ENCODE measurements at regions not wholly inside any gene's neighbourhood (a gene's known extent, or its start where the extent isn't known, plus 50 kb on each side); places are given as distances from the start of the nearest gene placed in this dataset.

- Histone ChIP-seq H3K9me2 (no peaks in the 10 kb centered on the region), H2AFZ (ENCODE audit: low read depth) (no peak overlapping the region), H3K4me3 (ENCODE audit: low read depth in 2 of 2, low read length in 1 of 2) (no peak overlapping the region), H3K79me2 (ENCODE audit: insufficient read depth) (no peaks in the 10 kb centered on the region), H3K9me3 (no peaks in the 10 kb centered on the region), H3K4me2 (no peak overlapping the region), H3K27me3 (ENCODE audit: insufficient read depth) (no peaks in the 10 kb centered on the region), H3K9ac (no peak overlapping the region), H3K27ac (ENCODE audit: low read depth in 2 of 2, low read length in 1 of 2) (no peak overlapping the region), H4K20me1 (ENCODE audit: insufficient read depth) (no peaks in the 10 kb centered on the region), H3F3A (replicated peaks; ENCODE audit: insufficient read depth) (no peaks in the 10 kb centered on the region), H3K36me3 (replicated peaks in 1 of 2; ENCODE audit: control insufficient read depth in 1 of 2, insufficient read depth in 2 of 2, low read length in 1 of 2) (no peaks in the 10 kb centered on the region), H3K4me1 (ENCODE audit: control insufficient read depth in 1 of 2, insufficient read depth in 2 of 2, low read depth in 1 of 2, low read length in 1 of 2) (peaks cover 5 to 22% of the 10 kb centered on the region in 2 experiments; a peak in 2 of 4 replicates)
- 91% methylated on average over 5 of the region's 5 CpGs for WGBS (ENCODE audit: low lambda C conversion rate)
- no peak for DNase-seq
- ChIA-PET POLR2A (no interaction called here), CTCF (no interaction called here)
- no peak for TF ChIP-seq MXI1 (IDR thresholded peaks at IDR 0.05; ENCODE audit: low read depth, low read length)
Observed at GRCh38 chr16:73234496-73234895, 186.6 kb upstream of the ZFHX3 start.

- Histone ChIP-seq H2AFZ (ENCODE audit: low read depth) (no peak overlapping the region), H3K9me2 (no peaks in the 10 kb centered on the region), H3K9ac (no peak overlapping the region), H3K4me3 (ENCODE audit: low read depth in 2 of 2, low read length in 1 of 2) (no peak overlapping the region), H3K27ac (ENCODE audit: low read depth in 2 of 2, low read length in 1 of 2) (no peak overlapping the region), H3K79me2 (ENCODE audit: insufficient read depth) (no peaks in the 10 kb centered on the region), H3K27me3 (ENCODE audit: insufficient read depth) (no peaks in the 10 kb centered on the region), H4K20me1 (ENCODE audit: insufficient read depth) (no peaks in the 10 kb centered on the region), H3K4me2 (no peak overlapping the region), H3K9me3 (no peaks in the 10 kb centered on the region), H3F3A (replicated peaks; ENCODE audit: insufficient read depth) (no peaks in the 10 kb centered on the region), H3K4me1 (ENCODE audit: control insufficient read depth in 1 of 2, insufficient read depth in 2 of 2, low read depth in 1 of 2, low read length in 1 of 2) (peaks cover 5 to 22% of the 10 kb centered on the region in 2 experiments; a peak in 2 of 4 replicates), H3K36me3 (replicated peaks in 1 of 2; ENCODE audit: control insufficient read depth in 1 of 2, insufficient read depth in 2 of 2, low read length in 1 of 2) (no peaks in the 10 kb centered on the region)
- WGBS (ENCODE audit: low lambda C conversion rate), result 94% methylated on average over 11 of the region's 11 CpGs
- ChIA-PET POLR2A (no interaction called here), CTCF (interaction anchor here (0.9 to 1.3 kb wide), 2 partner anchors 158 to 648 kb away, joined by 3 read pairs; no protein-coding TSS in a partner anchor)
- DNase-seq, result no peak
- TF ChIP-seq RFX5 (IDR thresholded peaks at IDR 0.05; ENCODE audit: low read length), result no peak
- TF ChIP-seq TEAD4 (IDR thresholded peaks at IDR 0.05; ENCODE audit: borderline replicate concordance, insufficient read depth), result no peak
Observed at GRCh38 chr16:73233846-73234424, 186.0 kb upstream of the ZFHX3 start.

GRCh38 chr16:73233329-73233765 is 185.4 kb upstream of the ZFHX3 start:
- Histone ChIP-seq H3K27ac (ENCODE audit: low read depth in 2 of 2, low read length in 1 of 2) (no peak overlapping the region), H3K79me2 (ENCODE audit: insufficient read depth) (no peaks in the 10 kb centered on the region), H2AFZ (ENCODE audit: low read depth) (0 out of 2 replicates have a peak overlapping the region, but pooled peaks have one; percentile 70), H3K27me3 (ENCODE audit: insufficient read depth) (no peaks in the 10 kb centered on the region), H3K9me3 (no peaks in the 10 kb centered on the region), H3K4me3 (ENCODE audit: low read depth in 2 of 2, low read length in 1 of 2) (peak overlapping the region; percentile 43 to 61; a peak in 3 of 4 replicates), H3F3A (replicated peaks; ENCODE audit: insufficient read depth) (no peaks in the 10 kb centered on the region), H3K4me1 (ENCODE audit: control insufficient read depth in 1 of 2, insufficient read depth in 2 of 2, low read depth in 1 of 2, low read length in 1 of 2) (peaks cover 5 to 22% of the 10 kb centered on the region in 2 experiments; a peak in 2 of 4 replicates), H3K9me2 (no peaks in the 10 kb centered on the region), H3K9ac (peak overlapping the region; percentile 70), H3K4me2 (peak overlapping the region; percentile 92), H4K20me1 (ENCODE audit: insufficient read depth) (no peaks in the 10 kb centered on the region), H3K36me3 (replicated peaks in 1 of 2; ENCODE audit: control insufficient read depth in 1 of 2, insufficient read depth in 2 of 2, low read length in 1 of 2) (no peaks in the 10 kb centered on the region)
- ChIA-PET CTCF (interaction anchor here (0.7 to 1.3 kb wide), 3 partner anchors 159 to 649 kb away, joined by 3 read pairs; no protein-coding TSS in a partner anchor), POLR2A (no interaction called here)
- 60% methylated on average over 5 of the region's 5 CpGs for WGBS (ENCODE audit: low lambda C conversion rate)
- no peak for DNase-seq
- TF ChIP-seq MXI1 (IDR thresholded peaks at IDR 0.05; ENCODE audit: low read depth, low read length) (no peak), CHD2 (IDR thresholded peaks at IDR 0.05; ENCODE audit: low read length, partially characterized antibody) (no peak), SIN3A (IDR thresholded peaks at IDR 0.05; ENCODE audit: borderline replicate concordance, low read depth, low read length) (no peak), USF1 (IDR thresholded peaks at IDR 0.05; ENCODE audit: borderline replicate concordance, low read depth) (no peak), MEF2A (IDR thresholded peaks at IDR 0.05; ENCODE audit: borderline replicate concordance, low read depth) (no peak), NFIC (IDR thresholded peaks at IDR 0.05; ENCODE audit: borderline replicate concordance) (no peak), MAX (IDR thresholded peaks at IDR 0.05; ENCODE audit: low read depth) (no peak), GABPA (IDR thresholded peaks at IDR 0.05; ENCODE audit: low read depth) (no peak), CTCF (IDR thresholded peaks at IDR 0.05) (no peak), SMC3 (IDR thresholded peaks at IDR 0.05; ENCODE audit: low read depth, low read length) (no peak), FOXJ3 (CRISPR knock-in tag; IDR thresholded peaks at IDR 0.05) (no peak), REST (IDR thresholded peaks at IDR 0.05; ENCODE audit: low read depth, low read length) (no peak), RFX5 (IDR thresholded peaks at IDR 0.05; ENCODE audit: low read length) (no peak), TAF1 (IDR thresholded peaks at IDR 0.05; ENCODE audit: borderline replicate concordance, low read depth, low read length) (no peak)

All from SK-N-SH (cell line).